IMR-90 (cell line): ENCODE measurements at regions not wholly inside any gene's neighbourhood (a gene's known extent, or its start where the extent isn't known, plus 50 kb on each side); places are given as distances from the start of the nearest gene placed in this dataset.

ENCODE experiments used
- ATAC-seq: fragments of 200-7000 bp; cut with Tn5 transposase; 2 replicates; pipeline ENCODE4 v1.9.1; 2020; ENCODE audit warnings: low read depth, mild to moderate bottlenecking, moderate library complexity
- BruUV-seq: library from RNA; stranded (reverse); fragments of 400-500 nt; replicated peaks from 2 replicates; lab custom pipeline; 2021; lab: Mats Ljungman, UMichigan
- CTCF ChIA-PET: fragments of 300-600 bp; formaldehyde crosslinking; extraction: SDS; loops from one replicate; lab custom pipeline; 2021; ENCODE audit warnings: antibody characterized with exemption; lab: Yijun Ruan, JAX
- POLR2A ChIA-PET: fragments of 300-600 bp; sonication (Branson Sonifier 250); formaldehyde crosslinking; loops from one replicate; lab custom pipeline; 2022; ENCODE audit warnings: antibody characterized with exemption; ENCODE audit not compliant: unreplicated experiment; lab: Charles Lee
- DNase-seq: peaks from one replicate; pipeline ENCODE4 v3.0.0; 2013
- H2AFZ ChIP-seq: replicated peaks from 2 replicates; pipeline ENCODE3; 2013; ENCODE audit warnings: low read length, mild to moderate bottlenecking; ENCODE audit not compliant: poor library complexity
- H2AK5ac ChIP-seq: 2 replicates; pipeline ENCODE4 v1.6.1; 2013; ENCODE audit warnings: low read depth, low read length, inconsistent platforms
- H2AK9ac ChIP-seq: replicated peaks from 2 replicates; pipeline ENCODE3; 2013; ENCODE audit warnings: mild to moderate bottlenecking, low read depth, low read length, moderate library complexity; ENCODE audit not compliant: poor library complexity
- H2BK120ac ChIP-seq: 2 replicates; pipeline ENCODE4 v1.6.1; 2013; ENCODE audit warnings: low read depth, low read length, inconsistent platforms
- H2BK15ac ChIP-seq: 3 replicates; pipeline ENCODE4 v1.6.1; 2013; ENCODE audit warnings: low read depth, low read length, inconsistent platforms
- H2BK20ac ChIP-seq: 2 replicates; pipeline ENCODE4 v1.6.1; 2013; ENCODE audit warnings: low read depth, mild to moderate bottlenecking, inconsistent platforms, low read length, moderate library complexity
- H2BK5ac ChIP-seq: 2 replicates; pipeline ENCODE4 v1.6.1; 2013; ENCODE audit warnings: mild to moderate bottlenecking, low read depth, low read length, inconsistent platforms; ENCODE audit not compliant: poor library complexity, severe bottlenecking
- H3K14ac ChIP-seq: replicated peaks from 2 replicates; pipeline ENCODE4 v1.6.1; 2013; ENCODE audit warnings: low read depth, low read length, inconsistent platforms
- H3K18ac ChIP-seq: 2 replicates; pipeline ENCODE4 v1.6.1; 2013; ENCODE audit warnings: low read depth, low read length, control low read depth
- H3K23ac ChIP-seq: 2 replicates; pipeline ENCODE4 v1.6.1; 2013; ENCODE audit warnings: low read depth, low read length, inconsistent platforms
- H3K27ac ChIP-seq: 2 replicates; pipeline ENCODE4 v1.5.1; 2013; ENCODE audit warnings: mild to moderate bottlenecking, control low read depth, low read length; ENCODE audit not compliant: insufficient read depth
- H3K27me3 ChIP-seq: 2 replicates; pipeline ENCODE4 v1.6.1; 2013; ENCODE audit warnings: low read length; ENCODE audit not compliant: control insufficient read depth, insufficient read depth
- H3K36me3 ChIP-seq: 2 replicates; pipeline ENCODE4 v1.6.1; 2013; ENCODE audit warnings: low read length, mixed read lengths; ENCODE audit not compliant: control insufficient read depth, insufficient read depth
- H3K4ac ChIP-seq: 2 replicates; pipeline ENCODE4 v1.6.1; 2013; ENCODE audit warnings: low read depth, low read length, inconsistent platforms
- H3K4me1 ChIP-seq: 2 replicates; pipeline ENCODE4 v1.6.1; 2013; ENCODE audit warnings: low read length, mixed read lengths; ENCODE audit not compliant: control insufficient read depth, insufficient read depth
- H3K4me2 ChIP-seq: 2 replicates; pipeline ENCODE4 v1.6.1; 2013; ENCODE audit warnings: low read depth, mild to moderate bottlenecking, control low read depth, low read length, moderate library complexity
- H3K4me3 ChIP-seq: 2 replicates; pipeline ENCODE4 v1.5.1; 2013; ENCODE audit warnings: low read depth, mild to moderate bottlenecking, control low read depth, low read length, moderate library complexity; ENCODE audit not compliant: insufficient read depth
- H3K56ac ChIP-seq: 2 replicates; pipeline ENCODE4 v1.6.1; 2013; ENCODE audit warnings: low read length, inconsistent platforms; ENCODE audit not compliant: insufficient read depth; ENCODE audit errors: extremely low read depth
- H3K79me1 ChIP-seq, 2 experiments: 2 replicates each; pipeline ENCODE4 v1.6.1; 2013; ENCODE audit warnings: low read length in 2 of 2, inconsistent platforms in 1 of 2, low read depth in 1 of 2
- H3K9ac ChIP-seq: 2 replicates; pipeline ENCODE4 v1.6.1; 2013; ENCODE audit warnings: low read depth, low read length, control low read depth
- H3K9me1 ChIP-seq: 2 replicates; pipeline ENCODE4 v1.6.1; 2013; ENCODE audit warnings: low read length, inconsistent platforms; ENCODE audit not compliant: insufficient read depth
- H3K9me3 ChIP-seq: 2 replicates; pipeline ENCODE4 v1.6.1; 2013; ENCODE audit warnings: low read length; ENCODE audit not compliant: control insufficient read depth, insufficient read depth
- H4K20me1 ChIP-seq: 2 replicates; pipeline ENCODE4 v1.6.1; 2013; ENCODE audit warnings: low read length, inconsistent platforms; ENCODE audit not compliant: insufficient read depth
- H4K5ac ChIP-seq: 2 replicates; pipeline ENCODE4 v1.6.1; 2013; ENCODE audit warnings: mild to moderate bottlenecking, low read depth, low read length, control low read depth
- H4K8ac ChIP-seq, 2 experiments: 2 replicates each; pipeline ENCODE4 v1.6.1; 2013; ENCODE audit warnings: low read depth in 2 of 2, low read length in 2 of 2, control low read depth in 1 of 2, inconsistent platforms in 1 of 2
- H4K91ac ChIP-seq: 2 replicates; pipeline ENCODE4 v1.6.1; 2013; ENCODE audit warnings: low read depth, low read length, inconsistent platforms; ENCODE audit not compliant: insufficient read depth
- FOS ChIP-seq: fragments of 150-350 bp; IDR thresholded peaks from 2 replicates; pipeline ENCODE4 v1.6.1; 2016; ENCODE audit warnings: low read depth, low read length
- POLR2A ChIP-seq: IDR thresholded peaks from 2 replicates; pipeline ENCODE4 v1.6.1; 2012; ENCODE audit warnings: mild to moderate bottlenecking, low read depth, low read length
- WGBS, 2 experiments: methylation state at CpG; one replicate each; pipeline versions ENCODE4 v1.1.5 to v1.1.7; 2013; ENCODE audit warnings: missing lambda C conversion rate in 2 of 2; ENCODE audit not compliant: insufficient read length in 1 of 2; ENCODE audit errors: extremely low coverage in 2 of 2; 5-methylcytosine and 5-hydroxymethylcytosine counted together
- dilution Hi-C: fragments of 300-500 bp; cut with HindIII; formaldehyde crosslinking; loops from one replicate; pipeline ENCODE4 v1.14.3; 2018; ENCODE audit warnings: low sequenced_read_pairs; ENCODE audit not compliant: unreplicated experiment
- in situ Hi-C: fragments of 300-500 bp; cut with MboI; formaldehyde crosslinking; loops from 3 replicates; pipeline ENCODE4 v1.14.3; 2019; ENCODE audit warnings: low sequenced_read_pairs, inconsistent platforms, mixed read lengths
- intact Hi-C: fragments of 100-400 bp; cut with micrococcal nuclease; formaldehyde crosslinking; loops from 2 replicates; pipeline ENCODE4 v1.10.0; 2022
- TF ChIP-seq, protein P1 (sequence below): fragments of 150-350 bp; IDR thresholded peaks from 2 replicates; pipeline ENCODE4 v1.6.1; 2017; ENCODE audit warnings: mild to moderate bottlenecking, antibody characterized with exemption, low read length, low read depth

DNA sequence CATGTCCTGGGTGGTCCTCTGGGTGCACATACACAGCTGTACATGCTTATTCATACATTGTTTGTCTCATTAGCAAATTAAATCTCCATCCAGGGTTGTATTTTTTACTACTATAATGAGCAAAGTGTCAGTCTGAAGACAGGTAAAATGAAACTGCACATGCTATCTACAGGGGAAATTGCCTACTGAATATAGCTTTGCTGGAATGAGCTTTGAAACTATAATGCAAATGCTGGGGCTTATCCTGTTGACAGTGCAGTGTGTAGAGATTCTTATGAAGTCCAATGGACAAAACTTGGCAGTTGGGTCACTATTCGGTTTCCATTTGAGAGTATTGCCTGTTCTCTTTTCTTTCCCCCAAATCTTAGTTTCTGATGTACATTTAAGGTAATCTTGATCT lies 292.8 kb upstream of the LRP1B start:
- Histone ChIP-seq H2BK15ac (no peak overlapping the region), H4K5ac (no peak overlapping the region), H4K20me1 (no peaks in the 10 kb centered on the region), H3K4me1 (no peaks in the 10 kb centered on the region), H2BK5ac (no peak overlapping the region), H3K9ac (no peak overlapping the region), H2BK120ac (no peak overlapping the region), H2BK20ac (no peak overlapping the region), H3K14ac (no peak overlapping the region), H3K9me3 (no peaks in the 10 kb centered on the region), H2AFZ (no peak overlapping the region), H3K23ac (no peak overlapping the region), H3K4ac (no peak overlapping the region), H3K4me2 (no peak overlapping the region), H3K36me3 (no peaks in the 10 kb centered on the region), H3K79me1 (no peaks in the 10 kb centered on the region), H3K18ac (no peak overlapping the region), H3K56ac (no peak overlapping the region), H2AK9ac (no peak overlapping the region), H3K27ac (no peak overlapping the region), H4K91ac (no peak overlapping the region), H4K8ac (no peak overlapping the region), H2AK5ac (no peak overlapping the region), H3K4me3 (no peak overlapping the region), H3K9me1 (no peaks in the 10 kb centered on the region), H3K27me3 (no peaks in the 10 kb centered on the region)
- ATAC-seq: no peak
- POLR2A ChIA-PET: no interaction called here
- dilution Hi-C loops (no loop called here), intact Hi-C loops (no loop called here), in situ Hi-C loops (no loop called here)
- no TSS peak for BruUV-seq
- no CpG with 5 or more reads among the region's 1 CpG for WGBS, 2 experiments
- TF ChIP-seq, protein P1, sequence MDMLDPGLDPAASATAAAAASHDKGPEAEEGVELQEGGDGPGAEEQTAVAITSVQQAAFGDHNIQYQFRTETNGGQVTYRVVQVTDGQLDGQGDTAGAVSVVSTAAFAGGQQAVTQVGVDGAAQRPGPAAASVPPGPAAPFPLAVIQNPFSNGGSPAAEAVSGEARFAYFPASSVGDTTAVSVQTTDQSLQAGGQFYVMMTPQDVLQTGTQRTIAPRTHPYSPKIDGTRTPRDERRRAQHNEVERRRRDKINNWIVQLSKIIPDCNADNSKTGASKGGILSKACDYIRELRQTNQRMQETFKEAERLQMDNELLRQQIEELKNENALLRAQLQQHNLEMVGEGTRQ: no peak
- TF ChIP-seq FOS (no peak), POLR2A (no peak)
- no peak for DNase-seq
- CTCF ChIA-PET: no interaction called here
